GM18498 (cell line): ENCODE measurements at regions not wholly inside any gene's neighbourhood (a gene's known extent, or its start where the extent isn't known, plus 50 kb on each side); places are given as distances from the start of the nearest gene placed in this dataset.
"Not testable (repeated sequence)": the region's sequence is repeated elsewhere in the genome, so short reads cannot be mapped to it uniquely, and the experiment has no call there.

Source experiments
- ATAC-seq: cut with Tn5 transposase; IDR thresholded peaks from one replicate; pipeline ENCODE4 v1.9.1; 2021; ENCODE audit warnings: mild to moderate bottlenecking, moderate library complexity; ENCODE audit not compliant: unreplicated experiment

DNA sequence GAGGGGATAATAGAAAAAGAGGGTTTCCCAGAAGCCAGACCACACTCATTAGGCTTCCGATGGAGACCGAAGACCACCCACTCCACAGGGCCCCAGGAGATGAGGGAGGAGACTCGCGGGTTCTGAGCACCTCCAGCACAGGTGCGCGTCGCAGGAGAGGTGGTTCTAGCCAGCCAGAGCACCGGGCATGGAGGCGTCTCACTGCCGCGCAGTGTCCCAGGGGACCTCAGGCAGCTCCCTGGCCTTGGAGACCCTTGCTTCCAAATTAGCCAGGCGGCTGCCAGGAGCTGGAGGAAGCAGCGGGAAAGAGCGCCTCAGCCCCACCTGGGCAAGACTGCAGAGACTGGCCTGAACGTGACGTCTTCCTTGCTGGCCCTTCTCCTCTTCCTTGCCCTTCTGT, 115.4 kb upstream of the FBXL7 start:
- no peak for ATAC-seq

DNA sequence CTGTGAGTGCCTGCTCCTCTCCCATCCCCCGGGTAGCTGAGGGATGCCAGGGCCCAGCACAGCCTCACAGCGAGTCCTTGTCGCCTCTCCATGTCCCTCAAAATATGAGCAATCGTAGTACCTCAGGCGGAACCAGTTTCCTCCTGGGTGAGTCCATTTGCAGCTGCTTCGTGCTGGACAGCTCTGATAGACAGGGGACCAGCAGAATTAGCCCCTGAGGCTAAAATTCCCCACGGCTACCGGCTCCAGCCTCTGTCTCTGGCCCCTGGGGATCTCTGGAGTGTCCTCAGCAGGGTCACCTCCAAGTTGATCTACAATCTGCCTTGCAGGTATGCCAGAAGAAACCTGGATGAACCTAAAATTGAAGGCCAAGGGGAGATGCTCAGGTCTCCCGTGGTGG, 115.8 kb upstream of the FBXL7 start:
- ATAC-seq: no peak

- ATAC-seq: no peak
Measured at GRCh38 chr5:15383469-15383868, 116.5 kb upstream of the FBXL7 start.

- no peak for ATAC-seq
Measured at GRCh38 chr5:15383021-15383420, 117.0 kb upstream of the FBXL7 start.

GRCh38 chr5:15377573-15378340, 122.2 kb upstream of the FBXL7 start:
- ATAC-seq: no peak

GRCh38 chr5:15376803-15377202, 123.2 kb upstream of the FBXL7 start:
- ATAC-seq: no peak

GRCh38 chr5:15376088-15376487, 123.9 kb upstream of the FBXL7 start:
- no peak for ATAC-seq

DNA sequence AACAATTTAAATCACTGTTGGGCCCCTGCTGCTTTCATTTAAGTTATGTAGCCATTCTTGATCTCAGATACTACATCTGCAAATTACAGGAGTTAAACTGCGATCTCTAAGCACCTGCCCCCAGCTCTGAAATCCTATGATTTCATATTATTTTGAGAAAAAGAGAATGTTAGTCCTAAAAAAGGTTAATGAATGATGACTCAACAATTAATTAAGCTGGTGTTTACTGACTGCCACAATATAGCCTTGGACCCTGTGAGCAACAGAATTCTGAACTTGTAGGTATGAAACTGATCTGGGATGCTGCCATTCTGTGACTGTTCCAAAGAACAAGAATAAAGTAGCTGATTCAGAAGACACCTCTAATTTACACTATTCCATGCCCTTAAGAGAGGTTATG, 124.4 kb upstream of the FBXL7 start:
- ATAC-seq: no peak

DNA sequence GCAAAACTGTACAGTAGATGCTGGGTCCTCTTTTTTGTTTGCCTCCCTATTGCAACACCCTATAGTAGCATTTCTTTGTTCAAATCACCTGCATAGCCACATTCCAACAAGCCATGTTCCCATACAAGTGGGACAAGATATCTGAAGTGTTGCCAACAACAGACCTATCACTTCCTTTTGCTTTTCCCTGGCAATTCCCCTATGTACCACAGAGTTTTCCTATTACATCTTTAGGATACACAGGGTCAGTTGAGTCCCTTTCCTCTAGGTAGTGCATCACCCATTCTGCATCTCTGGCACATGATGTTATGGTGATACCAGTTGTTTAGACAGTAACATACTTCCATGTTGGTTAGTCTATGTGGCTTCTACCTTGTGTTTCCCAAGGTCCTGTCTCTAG, 125.1 kb upstream of the FBXL7 start:
- no peak for ATAC-seq

DNA sequence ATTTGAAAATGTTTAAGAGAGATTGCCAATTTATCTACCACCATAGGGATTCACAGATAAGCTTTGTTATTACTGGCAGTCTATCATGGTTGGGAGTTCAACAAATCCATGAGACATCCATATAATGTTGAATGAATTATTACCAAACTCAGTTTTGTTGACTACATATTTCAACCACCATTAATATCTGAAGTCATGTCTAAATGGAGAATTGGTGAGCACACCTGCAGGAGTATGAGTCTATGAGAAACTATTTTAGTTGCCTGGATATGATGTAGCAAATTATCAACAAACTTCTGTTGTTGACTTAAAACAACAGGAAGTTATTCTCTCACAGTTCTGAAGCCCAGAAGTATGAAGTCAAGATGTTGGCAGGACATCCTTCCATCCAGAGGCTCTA, 126.8 kb upstream of the FBXL7 start:
- ATAC-seq: no peak

GRCh38 chr5:15371184-15371583, 128.8 kb upstream of the FBXL7 start:
- ATAC-seq: no peak

DNA sequence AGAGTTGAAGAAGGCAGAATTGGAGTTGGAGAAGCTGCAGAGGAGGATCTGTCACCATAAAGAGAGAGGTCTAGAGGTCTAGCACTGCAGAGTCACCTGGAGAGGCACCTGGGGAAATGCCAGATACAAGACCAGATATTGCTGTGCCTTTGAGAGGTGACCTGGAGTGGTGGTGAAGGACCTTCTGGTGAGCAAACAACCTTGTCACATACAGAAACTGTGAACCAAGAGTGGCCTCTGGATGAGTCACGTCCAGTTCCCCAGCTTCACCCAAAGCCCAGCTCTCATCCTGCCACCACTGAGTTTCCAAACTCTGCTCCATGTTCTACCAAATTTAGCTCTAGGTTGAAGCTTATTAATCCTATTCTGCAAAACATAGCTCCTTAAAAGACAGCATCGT, 131.1 kb upstream of the FBXL7 start:
- ATAC-seq: no peak

DNA sequence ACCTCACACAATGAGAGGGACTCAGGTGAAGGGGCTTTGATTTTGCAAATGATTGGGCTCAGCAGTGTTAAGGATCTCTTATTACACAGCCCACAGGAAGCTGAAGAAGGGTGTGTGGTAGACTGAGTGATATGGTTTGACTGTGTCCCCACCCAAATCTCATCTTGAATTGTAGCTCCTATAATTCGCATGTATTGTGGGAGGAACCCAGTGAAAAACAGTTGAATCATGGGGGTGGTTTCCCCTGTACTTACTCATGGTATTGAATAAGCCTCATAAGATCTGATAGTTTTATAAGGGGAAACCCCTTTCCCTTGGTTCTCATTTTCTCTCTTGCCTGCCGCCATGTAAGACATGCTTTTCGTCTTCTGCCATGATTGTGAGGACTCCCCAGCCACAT, 132.5 kb upstream of the FBXL7 start:
- no peak for ATAC-seq

- no peak for ATAC-seq
Measured at GRCh38 chr5:15366676-15367391, 133.1 kb upstream of the FBXL7 start.

- ATAC-seq: no peak
Measured at GRCh38 chr5:15365070-15365469, 134.9 kb upstream of the FBXL7 start.

GRCh38 chr5:15363601-15364000, 136.4 kb upstream of the FBXL7 start:
- no peak for ATAC-seq

DNA sequence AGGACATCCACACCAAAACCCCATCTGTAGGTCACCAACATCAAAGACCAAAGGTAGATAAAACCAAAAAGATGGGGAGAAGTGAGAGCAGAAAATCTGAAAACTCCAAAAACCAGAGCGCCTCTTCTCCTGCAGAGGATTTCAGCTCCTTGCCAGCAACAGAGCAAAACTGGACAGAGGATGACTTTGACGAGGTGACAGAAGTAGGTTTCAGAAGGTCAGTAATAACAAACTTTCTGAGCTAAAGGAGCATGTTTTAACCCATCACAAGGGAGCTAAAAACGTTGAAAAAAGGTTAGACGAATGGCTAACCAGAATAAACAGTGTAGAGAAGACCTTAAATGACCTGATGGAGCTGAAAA, 142.9 kb upstream of the FBXL7 start:
- not testable (repeated sequence) for ATAC-seq

DNA sequence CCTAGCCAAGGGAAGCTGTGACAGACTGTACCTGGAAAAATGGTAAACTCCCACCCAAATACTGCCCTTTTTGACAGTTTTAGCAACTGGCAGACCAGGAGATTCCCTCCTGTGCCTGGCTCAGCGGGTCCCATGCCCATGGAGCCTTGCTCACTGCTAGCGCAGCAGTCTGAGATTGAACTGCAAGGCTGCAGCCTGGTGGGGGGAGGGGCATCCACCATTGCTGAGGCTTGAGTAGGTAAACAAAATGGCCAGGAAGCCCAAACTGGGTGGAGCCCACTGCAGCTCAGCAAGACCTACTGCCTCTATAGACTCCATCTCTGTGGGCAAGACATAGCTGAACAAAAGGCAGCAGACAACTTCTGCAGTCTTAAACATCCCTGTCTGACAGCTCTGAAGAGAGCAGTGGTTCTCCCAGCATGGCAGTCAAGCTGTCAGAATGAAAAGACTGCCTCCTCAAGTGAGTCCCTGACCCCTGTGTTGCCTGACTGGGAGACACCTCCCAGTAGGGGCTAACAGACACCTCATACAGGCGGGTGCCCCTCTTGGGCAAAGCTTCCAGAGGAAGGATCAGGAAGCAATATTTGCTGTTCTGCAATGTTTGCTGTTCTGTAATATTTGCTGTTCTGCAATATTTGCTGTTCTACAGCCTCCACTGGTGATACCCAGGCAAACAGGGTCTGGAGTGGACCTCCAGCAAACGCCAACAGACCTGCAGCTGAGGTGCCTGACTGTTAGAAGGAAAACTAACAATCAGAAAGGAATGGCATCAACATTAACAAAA, 143.5 kb upstream of the FBXL7 start:
- not testable (repeated sequence) for ATAC-seq

DNA sequence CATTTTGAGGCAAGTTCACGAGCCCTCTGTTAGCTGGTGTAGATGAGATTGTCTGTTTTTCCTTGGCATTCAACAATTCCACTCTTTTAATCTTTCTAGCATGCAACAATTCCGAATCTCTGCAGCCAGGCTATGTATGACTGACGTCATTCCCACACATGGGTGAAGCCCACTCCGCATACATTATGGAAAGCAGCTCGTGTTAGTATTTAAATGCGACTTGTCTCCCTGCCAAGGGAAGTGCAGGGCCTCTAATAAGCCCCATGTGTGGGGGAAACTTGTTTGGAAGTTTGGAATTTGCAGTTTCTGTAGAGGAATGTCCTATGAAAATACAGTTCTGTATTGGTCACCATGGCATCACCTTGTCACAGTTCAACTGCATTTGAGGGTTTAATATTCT, 146.0 kb upstream of the FBXL7 start:
- no peak for ATAC-seq

DNA sequence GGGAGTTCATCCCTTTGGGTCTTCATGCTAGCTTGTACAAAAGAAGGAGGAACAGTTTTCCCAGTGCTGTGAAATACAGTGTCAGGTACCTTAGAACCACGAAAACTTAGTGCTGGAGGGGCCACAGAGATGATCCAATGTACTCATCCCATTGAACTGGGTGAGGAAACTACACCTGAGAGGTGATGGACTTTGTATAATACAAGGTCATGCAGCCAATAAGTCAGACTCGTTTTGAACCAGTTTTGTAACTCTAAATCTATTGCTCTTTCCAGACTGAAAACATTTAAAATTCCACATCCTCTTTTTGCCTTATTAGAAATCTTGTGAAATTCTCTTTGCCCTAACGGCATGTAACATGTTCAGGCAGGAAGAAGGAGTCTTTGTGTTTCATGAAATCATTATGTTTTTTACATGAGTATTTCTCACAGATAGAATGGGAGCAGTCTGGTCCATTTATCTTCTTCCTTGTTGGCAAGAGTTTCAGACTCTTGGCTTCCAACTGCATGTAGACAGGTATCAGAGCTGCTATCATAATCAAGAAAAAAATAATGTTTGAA, 146.8 kb upstream of the FBXL7 start:
- ATAC-seq: no peak

GRCh38 chr5:15350614-15351013, 149.4 kb upstream of the FBXL7 start:
- ATAC-seq: no peak

GRCh38 chr5:15346738-15347137, 153.2 kb upstream of the FBXL7 start:
- no peak for ATAC-seq
